ENCODE measurements at regions not wholly inside any gene's neighbourhood (a gene's known extent, or its start where the extent isn't known, plus 50 kb on each side); places are given as distances from the start of the nearest gene placed in this dataset.
"Not testable (repeated sequence)": the region's sequence is repeated elsewhere in the genome, so short reads cannot be mapped to it uniquely, and the experiment has no call there.

DNA sequence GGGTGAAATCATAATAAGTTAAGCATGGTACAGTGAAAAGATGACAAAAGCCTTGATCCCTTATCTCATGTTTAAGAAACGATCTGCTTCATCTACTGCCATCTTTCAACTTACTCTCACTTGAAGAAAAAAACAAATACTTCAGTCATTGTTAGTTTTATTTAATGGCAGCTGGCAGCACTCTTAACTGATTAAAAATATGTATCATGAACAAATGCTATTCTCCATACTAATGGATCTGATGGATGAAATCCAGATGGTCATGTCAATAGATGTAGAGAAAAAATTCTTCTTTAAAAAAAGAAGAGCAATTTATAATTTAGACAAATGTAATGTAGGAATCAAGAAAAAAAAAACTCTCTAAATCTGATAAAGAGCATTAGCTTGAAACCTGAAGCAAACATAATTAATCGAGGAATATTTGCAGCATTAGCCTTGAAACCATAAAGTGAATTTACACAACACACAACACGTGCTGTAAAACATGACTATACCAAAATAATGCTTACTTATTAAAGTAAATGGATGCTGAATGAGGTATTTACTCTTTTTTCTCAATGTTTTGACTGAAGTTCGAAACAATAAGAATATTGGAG lies 579.0 kb upstream of the ADAMTS5 start:
- H3F3A ChIP-seq (replicated peaks; ENCODE audit: low read depth) = no peaks in the 10 kb centered on the region
- H3K27me3 ChIP-seq (ENCODE audit: insufficient read depth) = no peaks in the 10 kb centered on the region
- Mint-ChIP-seq H3K27ac (no peak overlapping the region), H3K9me3 (no peaks in the 10 kb centered on the region; the same call in 2 of the 3 replicates), H3K36me3 (ENCODE audit: low read depth) (no peaks in the 10 kb centered on the region), H3K4me1 (no peaks in the 10 kb centered on the region), H3K4me3 (no peak overlapping the region), H3K27me3 (ENCODE audit: insufficient read depth, low read depth, poor library complexity) (no peaks in the 10 kb centered on the region)
- ATAC-seq = no peak
- no peak overlapping the region for H3K4me2 ChIP-seq
- no peak overlapping the region for H3K4me3 ChIP-seq
- TF ChIP-seq JUNB (IDR thresholded peaks at IDR 0.05; ENCODE audit: unreplicated experiment) (no peak), NANOG (IDR thresholded peaks at IDR 0.05; ENCODE audit: borderline replicate concordance) (no peak), EZH2phosphoT487 (IDR thresholded peaks at IDR 0.05; ENCODE audit: unreplicated experiment) (no peak), STAT1 (IDR thresholded peaks at IDR 0.05; ENCODE audit: unreplicated experiment) (no peak), EZH2 (IDR thresholded peaks at IDR 0.05; ENCODE audit: low read depth, unreplicated experiment) (no peak), CREB1 (CRISPR knock-in tag; IDR thresholded peaks at IDR 0.05; ENCODE audit: low read depth) (no peak), ZNF331 (CRISPR knock-in tag; IDR thresholded peaks at IDR 0.05; ENCODE audit: low read depth) (no peak), ZNF114 (CRISPR knock-in tag; IDR thresholded peaks at IDR 0.05) (no peak)
- TF ChIP-seq, protein P1, sequence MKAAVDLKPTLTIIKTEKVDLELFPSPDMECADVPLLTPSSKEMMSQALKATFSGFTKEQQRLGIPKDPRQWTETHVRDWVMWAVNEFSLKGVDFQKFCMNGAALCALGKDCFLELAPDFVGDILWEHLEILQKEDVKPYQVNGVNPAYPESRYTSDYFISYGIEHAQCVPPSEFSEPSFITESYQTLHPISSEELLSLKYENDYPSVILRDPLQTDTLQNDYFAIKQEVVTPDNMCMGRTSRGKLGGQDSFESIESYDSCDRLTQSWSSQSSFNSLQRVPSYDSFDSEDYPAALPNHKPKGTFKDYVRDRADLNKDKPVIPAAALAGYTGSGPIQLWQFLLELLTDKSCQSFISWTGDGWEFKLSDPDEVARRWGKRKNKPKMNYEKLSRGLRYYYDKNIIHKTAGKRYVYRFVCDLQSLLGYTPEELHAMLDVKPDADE (IDR thresholded peaks at IDR 0.05) = no peak
- H3K36me3 ChIP-seq (ENCODE audit: insufficient read depth) = no peaks in the 10 kb centered on the region
- no peaks in the 10 kb centered on the region for H3K4me1 ChIP-seq (ENCODE audit: insufficient read depth)
- H4K20me1 ChIP-seq (replicated peaks; ENCODE audit: insufficient read depth) = no peaks in the 10 kb centered on the region
- no peaks in the 10 kb centered on the region for H3K9me2 ChIP-seq (ENCODE audit: insufficient read depth)
- H2AFZ ChIP-seq = no peak overlapping the region
- no peaks in the 10 kb centered on the region for H3K79me2 ChIP-seq (replicated peaks; ENCODE audit: insufficient read depth)
- no peak for DNase-seq (ENCODE audit: low spot score)
- no peak overlapping the region for H3K27ac ChIP-seq (ENCODE audit: low read depth)

DNA sequence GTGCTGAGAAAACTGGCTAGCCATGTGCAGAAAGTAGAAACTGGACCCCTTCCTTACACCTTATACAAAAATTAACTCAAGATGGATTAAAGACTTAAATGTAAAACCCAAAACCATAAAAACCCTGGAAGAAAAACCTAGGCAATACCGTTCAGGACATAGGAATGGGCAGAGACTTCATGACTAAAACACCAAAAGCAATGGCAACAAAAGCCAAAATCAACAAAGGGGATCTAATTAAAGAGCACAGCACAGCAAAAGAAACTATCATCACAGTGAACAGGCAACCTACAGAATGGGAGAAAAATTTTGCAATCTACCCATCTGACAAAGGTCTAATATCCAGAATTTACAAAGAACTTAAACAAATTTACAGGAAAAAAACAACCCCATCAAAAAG lies 575.2 kb upstream of the ADAMTS5 start:
- H3K9me2 ChIP-seq (ENCODE audit: insufficient read depth); H3K79me2 ChIP-seq (replicated peaks; ENCODE audit: insufficient read depth); H4K20me1 ChIP-seq (replicated peaks; ENCODE audit: insufficient read depth); H3K36me3 ChIP-seq (ENCODE audit: insufficient read depth); H3K4me3 ChIP-seq; H3K4me3 Mint-ChIP-seq; H3K27me3 ChIP-seq (ENCODE audit: insufficient read depth); H3K27ac ChIP-seq (ENCODE audit: low read depth); ATAC-seq; H3K9me3 Mint-ChIP-seq; DNase-seq (ENCODE audit: low spot score); H2AFZ ChIP-seq; H3K4me2 ChIP-seq; H3K36me3 Mint-ChIP-seq (ENCODE audit: low read depth); H3K27me3 Mint-ChIP-seq (ENCODE audit: insufficient read depth, low read depth, poor library complexity); H3F3A ChIP-seq (replicated peaks; ENCODE audit: low read depth); H3K4me1 ChIP-seq (ENCODE audit: insufficient read depth); H3K27ac Mint-ChIP-seq; H3K4me1 Mint-ChIP-seq: not testable (repeated sequence)

DNA sequence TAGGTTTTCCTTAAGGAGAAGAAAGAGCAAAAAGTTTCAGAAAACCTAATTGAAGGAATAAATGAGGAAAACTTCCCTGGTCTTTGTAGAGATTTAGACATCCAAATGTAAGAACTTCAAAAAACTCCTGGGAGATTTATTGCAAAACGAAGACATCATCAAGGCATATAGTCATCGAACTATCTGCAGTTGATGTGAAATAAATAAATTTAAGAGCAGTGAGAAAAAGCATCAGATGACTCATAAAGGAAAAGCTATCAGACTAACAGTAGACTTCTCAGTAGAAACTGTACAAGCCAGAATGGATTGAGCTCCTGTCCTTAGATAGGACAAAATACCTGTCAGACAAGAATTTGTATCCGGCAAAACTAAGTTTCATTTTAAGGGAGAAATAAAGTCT lies 569.4 kb upstream of the ADAMTS5 start:
- Mint-ChIP-seq H3K4me1 (no peaks in the 10 kb centered on the region), H3K4me3 (no peak overlapping the region), H3K9me3 (no peaks in the 10 kb centered on the region), H3K27ac (no peak overlapping the region), H3K36me3 (ENCODE audit: low read depth) (no peaks in the 10 kb centered on the region), H3K27me3 (ENCODE audit: insufficient read depth, low read depth, poor library complexity) (no peaks in the 10 kb centered on the region)
- no peaks in the 10 kb centered on the region for H3K79me2 ChIP-seq (replicated peaks; ENCODE audit: insufficient read depth)
- no peak overlapping the region for H3K4me3 ChIP-seq
- H3K36me3 ChIP-seq (ENCODE audit: insufficient read depth) = no peaks in the 10 kb centered on the region
- no peaks in the 10 kb centered on the region for H3K4me1 ChIP-seq (ENCODE audit: insufficient read depth)
- H2AFZ ChIP-seq = no peak overlapping the region
- no peak for ATAC-seq
- no peak overlapping the region for H3K4me2 ChIP-seq
- H3K9me2 ChIP-seq (ENCODE audit: insufficient read depth) = no peaks in the 10 kb centered on the region
- no peak for DNase-seq (ENCODE audit: low spot score)
- H4K20me1 ChIP-seq (replicated peaks; ENCODE audit: insufficient read depth) = no peaks in the 10 kb centered on the region
- H3K27ac ChIP-seq (ENCODE audit: low read depth) = no peak overlapping the region
- H3K27me3 ChIP-seq (ENCODE audit: insufficient read depth) = no peaks in the 10 kb centered on the region
- no peaks in the 10 kb centered on the region for H3F3A ChIP-seq (replicated peaks; ENCODE audit: low read depth)
- TF ChIP-seq NANOG (IDR thresholded peaks at IDR 0.05; ENCODE audit: borderline replicate concordance) = no peak
- TF ChIP-seq, protein P2, sequence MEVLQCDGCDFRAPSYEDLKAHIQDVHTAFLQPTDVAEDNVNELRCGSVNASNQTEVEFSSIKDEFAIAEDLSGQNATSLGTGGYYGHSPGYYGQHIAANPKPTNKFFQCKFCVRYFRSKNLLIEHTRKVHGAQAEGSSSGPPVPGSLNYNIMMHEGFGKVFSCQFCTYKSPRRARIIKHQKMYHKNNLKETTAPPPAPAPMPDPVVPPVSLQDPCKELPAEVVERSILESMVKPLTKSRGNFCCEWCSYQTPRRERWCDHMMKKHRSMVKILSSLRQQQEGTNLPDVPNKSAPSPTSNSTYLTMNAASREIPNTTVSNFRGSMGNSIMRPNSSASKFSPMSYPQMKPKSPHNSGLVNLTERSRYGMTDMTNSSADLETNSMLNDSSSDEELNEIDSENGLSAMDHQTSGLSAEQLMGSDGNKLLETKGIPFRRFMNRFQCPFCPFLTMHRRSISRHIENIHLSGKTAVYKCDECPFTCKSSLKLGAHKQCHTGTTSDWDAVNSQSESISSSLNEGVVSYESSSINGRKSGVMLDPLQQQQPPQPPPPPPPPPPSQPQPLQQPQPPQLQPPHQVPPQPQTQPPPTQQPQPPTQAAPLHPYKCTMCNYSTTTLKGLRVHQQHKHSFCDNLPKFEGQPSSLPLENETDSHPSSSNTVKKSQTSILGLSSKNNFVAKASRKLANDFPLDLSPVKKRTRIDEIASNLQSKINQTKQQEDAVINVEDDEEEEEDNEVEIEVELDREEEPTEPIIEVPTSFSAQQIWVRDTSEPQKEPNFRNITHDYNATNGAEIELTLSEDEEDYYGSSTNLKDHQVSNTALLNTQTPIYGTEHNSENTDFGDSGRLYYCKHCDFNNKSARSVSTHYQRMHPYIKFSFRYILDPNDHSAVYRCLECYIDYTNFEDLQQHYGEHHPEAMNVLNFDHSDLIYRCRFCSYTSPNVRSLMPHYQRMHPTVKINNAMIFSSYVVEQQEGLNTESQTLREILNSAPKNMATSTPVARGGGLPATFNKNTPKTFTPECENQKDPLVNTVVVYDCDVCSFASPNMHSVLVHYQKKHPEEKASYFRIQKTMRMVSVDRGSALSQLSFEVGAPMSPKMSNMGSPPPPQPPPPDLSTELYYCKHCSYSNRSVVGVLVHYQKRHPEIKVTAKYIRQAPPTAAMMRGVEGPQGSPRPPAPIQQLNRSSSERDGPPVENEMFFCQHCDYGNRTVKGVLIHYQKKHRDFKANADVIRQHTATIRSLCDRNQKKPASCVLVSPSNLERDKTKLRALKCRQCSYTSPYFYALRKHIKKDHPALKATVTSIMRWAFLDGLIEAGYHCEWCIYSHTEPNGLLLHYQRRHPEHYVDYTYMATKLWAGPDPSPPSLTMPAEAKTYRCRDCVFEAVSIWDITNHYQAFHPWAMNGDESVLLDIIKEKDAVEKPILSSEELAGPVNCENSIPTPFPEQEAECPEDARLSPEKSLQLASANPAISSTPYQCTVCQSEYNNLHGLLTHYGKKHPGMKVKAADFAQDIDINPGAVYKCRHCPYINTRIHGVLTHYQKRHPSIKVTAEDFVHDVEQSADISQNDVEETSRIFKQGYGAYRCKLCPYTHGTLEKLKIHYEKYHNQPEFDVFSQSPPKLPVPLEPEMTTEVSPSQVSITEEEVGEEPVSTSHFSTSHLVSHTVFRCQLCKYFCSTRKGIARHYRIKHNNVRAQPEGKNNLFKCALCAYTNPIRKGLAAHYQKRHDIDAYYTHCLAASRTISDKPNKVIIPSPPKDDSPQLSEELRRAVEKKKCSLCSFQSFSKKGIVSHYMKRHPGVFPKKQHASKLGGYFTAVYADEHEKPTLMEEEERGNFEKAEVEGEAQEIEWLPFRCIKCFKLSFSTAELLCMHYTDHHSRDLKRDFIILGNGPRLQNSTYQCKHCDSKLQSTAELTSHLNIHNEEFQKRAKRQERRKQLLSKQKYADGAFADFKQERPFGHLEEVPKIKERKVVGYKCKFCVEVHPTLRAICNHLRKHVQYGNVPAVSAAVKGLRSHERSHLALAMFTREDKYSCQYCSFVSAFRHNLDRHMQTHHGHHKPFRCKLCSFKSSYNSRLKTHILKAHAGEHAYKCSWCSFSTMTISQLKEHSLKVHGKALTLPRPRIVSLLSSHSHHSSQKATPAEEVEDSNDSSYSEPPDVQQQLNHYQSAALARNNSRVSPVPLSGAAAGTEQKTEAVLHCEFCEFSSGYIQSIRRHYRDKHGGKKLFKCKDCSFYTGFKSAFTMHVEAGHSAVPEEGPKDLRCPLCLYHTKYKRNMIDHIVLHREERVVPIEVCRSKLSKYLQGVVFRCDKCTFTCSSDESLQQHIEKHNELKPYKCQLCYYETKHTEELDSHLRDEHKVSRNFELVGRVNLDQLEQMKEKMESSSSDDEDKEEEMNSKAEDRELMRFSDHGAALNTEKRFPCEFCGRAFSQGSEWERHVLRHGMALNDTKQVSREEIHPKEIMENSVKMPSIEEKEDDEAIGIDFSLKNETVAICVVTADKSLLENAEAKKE (CRISPR knock-in tag; IDR thresholded peaks at IDR 0.05) = no peak
- no peak for TF ChIP-seq ZNF331 (CRISPR knock-in tag; IDR thresholded peaks at IDR 0.05; ENCODE audit: low read depth)
- TF ChIP-seq ZNF114 (CRISPR knock-in tag; IDR thresholded peaks at IDR 0.05) = no peak
- no peak for TF ChIP-seq EZH2phosphoT487 (IDR thresholded peaks at IDR 0.05; ENCODE audit: unreplicated experiment)

All from GM23338 (cell line).